HG02973 (cell line): ENCODE measurements at regions not wholly inside any gene's neighbourhood (a gene's known extent, or its start where the extent isn't known, plus 50 kb on each side); places are given as distances from the start of the nearest gene placed in this dataset.

ENCODE experiments used
- ATAC-seq: cut with Tn5 transposase; IDR thresholded peaks from one replicate; pipeline ENCODE4 v1.9.1; 2021; ENCODE audit warnings: moderate library complexity; ENCODE audit not compliant: unreplicated experiment

DNA sequence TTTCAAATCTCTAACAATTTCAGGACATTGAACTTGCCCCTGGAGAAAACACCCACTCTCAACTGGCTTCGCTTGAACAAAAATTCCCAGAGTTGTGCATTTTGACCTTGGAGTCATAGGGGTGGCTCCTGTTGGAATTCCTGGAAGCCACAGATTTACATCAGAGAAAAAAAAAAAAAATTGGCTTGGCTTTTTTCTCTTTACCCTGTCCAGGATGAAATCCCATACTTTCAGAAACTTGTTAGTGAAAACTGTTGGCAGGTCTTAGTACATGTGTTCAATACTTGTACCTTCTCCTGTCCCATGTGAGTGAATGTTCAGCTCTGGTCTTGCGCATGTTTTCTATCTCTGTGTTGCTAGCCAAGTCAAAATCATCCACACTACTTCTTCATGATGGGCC is 228.8 kb downstream of the TGFB2 start:
- ATAC-seq = no peak

DNA sequence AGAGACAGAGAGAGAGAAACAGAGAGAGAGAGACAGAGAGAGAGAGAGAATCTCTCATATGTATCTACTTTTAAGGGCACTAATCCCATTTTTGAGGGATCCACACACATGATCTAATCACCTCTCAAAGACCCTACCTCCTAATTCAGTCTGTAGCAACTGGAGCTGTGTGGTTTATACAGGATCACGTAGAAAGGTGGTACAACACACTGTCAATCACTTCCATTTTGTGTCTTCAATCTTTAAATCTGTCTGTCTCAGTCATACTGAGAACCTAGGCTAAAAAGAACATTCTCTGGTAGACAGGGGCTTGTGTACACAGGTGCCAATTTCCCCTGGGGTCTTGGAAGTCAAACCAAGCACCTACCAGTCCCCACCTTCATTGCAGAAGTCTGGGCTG is 229.9 kb downstream of the TGFB2 start:
- no peak for ATAC-seq

DNA sequence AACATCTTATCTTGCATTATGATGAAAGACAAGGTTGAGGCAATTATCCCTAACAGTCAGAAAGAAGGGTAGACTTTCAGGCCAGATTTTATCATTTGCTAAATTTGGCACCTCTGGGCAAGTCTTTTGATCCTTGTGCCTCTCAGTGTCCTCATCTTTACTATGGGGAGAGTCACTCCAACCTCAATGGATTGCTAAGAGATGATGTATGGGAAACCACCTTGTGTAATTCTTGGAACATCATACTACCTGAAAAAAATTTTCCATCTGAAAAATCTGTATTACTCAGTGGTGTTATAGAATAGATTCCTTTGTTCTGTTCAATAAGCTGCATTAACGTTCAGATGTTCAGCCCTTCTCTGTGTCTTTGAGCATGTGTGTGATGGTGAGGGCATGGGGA is 230.7 kb downstream of the TGFB2 start:
- no peak for ATAC-seq

DNA sequence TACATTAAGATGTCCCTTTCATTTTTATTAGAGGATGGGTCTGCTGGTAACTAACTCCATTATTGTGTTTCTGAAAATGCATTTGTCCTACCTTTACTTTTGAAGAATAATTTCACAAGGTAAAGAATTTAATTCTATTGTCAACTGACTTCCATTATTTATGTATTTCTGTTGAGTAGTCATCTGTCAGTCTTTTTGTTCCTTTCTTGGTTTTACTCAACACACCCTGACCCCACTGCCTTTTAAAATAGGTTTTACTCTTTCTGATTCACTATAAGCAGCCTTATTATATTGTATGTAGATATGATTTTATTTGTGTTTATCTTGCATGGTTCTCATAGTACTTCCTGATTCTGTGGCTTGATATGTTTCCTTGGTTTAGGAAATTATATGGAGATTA is 237.5 kb downstream of the TGFB2 start:
- ATAC-seq = no peak

DNA sequence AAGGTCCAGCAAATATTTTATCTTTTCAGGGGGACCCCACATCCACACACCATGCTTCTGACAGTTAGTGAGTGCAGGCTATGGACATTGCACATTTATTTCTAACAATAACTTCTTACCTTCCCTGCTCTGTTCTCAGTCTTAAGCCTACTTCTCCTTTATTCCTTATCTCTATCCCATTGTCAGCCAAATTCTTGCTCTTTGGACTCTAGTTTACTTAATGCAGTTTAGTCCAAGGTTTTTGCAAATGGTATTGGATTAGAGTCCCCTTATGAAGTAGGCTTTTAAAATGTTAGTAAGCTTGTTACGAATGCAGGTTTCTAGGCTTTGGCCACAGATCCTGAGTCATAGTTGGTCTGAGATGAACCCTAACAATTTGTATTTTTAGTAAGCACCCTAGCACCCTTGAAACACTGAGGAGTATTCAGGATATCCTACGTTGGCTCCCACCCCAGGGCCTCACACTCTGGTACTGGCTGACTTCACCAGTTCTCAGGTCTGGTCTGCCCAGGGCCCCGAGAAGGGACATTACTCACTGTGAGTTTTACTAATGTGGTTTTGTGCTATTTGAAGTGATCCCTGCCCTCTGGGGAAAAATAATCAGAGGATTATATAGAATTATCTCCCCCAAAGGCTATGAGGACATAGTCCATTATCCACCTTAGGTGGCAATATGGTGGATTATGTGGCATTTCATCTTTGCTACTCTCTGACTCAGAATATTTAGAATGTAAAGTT is 239.5 kb downstream of the TGFB2 start:
- no peak for ATAC-seq

DNA sequence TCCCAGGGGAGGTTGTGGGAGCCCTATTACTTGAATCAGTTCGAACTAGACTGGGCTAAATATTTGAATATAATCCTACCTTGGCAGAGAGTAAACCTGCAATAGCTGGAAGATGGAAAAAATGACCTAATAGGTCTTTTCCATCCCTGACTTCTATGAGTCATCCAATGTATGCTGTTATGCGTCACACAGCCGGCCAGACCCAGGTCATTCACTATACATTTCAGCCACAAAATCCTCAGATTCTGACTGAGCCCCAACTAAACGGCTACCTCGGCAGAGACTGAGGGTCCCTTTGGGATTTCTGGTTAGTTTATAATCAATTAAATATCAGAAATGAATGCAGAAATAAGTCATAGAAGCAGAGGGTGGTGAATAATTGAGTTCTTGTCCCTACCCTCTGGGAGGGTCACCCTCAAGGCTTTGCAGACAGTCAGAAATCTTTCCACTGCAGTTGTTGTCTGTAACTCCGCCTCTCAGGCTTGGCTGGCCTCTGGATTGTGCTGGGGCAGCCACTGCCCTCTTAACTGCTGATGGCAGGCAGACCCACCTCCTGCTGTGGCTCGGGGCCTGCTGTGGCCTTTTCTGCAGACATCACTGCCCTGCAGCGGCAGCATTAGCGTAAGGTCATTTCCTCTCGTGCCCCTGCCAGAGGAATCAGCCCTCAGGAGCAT is 240.5 kb downstream of the TGFB2 start:
- no peak for ATAC-seq

DNA sequence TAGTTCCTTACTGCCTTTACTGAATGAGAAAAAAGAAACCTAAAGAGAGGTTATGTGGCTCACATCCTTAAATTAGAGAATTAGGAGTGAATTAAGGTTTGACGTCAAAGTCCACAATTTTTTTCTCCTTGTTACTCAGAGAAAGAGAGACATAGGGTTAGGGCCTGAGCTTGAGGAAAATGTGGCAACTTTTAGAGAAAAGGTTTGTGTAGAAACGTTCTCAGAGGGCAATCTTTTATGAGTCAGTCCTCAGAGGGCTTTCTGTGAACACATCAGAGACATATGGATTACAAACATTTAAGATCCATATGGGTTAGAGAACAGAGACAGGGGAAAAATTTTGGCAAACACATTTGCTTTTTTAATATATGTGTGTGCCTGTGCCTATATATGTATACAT is 242.8 kb downstream of the TGFB2 start:
- no peak for ATAC-seq

DNA sequence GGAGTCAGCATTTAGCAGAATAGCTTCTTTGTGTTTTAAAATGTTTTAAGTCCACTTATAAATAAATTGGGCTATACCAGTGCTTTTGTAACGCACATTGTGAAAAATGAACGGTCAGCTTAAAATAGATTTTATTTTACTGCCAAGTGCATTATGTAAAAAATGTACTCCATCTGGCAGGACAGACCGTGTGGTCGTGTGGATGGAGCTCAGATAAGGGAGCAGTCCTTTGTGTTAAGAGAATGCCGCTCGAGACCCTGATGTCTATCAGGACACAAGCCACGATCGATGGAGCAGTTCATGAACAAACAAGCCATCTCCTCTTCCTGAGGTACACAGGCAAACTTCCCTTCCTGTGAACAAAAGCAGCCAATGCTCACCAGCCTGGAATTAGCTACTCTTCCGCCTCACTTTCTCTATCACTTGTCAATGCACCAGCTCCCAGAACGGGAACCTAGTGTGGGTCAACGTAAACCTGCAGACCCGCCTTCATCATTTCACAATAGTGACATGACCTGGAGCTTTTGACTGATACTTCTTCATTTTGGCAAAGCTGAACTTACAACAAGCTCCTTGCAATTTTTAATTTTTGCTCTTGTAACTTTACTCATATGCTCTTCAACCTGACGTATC is 243.5 kb downstream of the TGFB2 start:
- ATAC-seq = no peak

DNA sequence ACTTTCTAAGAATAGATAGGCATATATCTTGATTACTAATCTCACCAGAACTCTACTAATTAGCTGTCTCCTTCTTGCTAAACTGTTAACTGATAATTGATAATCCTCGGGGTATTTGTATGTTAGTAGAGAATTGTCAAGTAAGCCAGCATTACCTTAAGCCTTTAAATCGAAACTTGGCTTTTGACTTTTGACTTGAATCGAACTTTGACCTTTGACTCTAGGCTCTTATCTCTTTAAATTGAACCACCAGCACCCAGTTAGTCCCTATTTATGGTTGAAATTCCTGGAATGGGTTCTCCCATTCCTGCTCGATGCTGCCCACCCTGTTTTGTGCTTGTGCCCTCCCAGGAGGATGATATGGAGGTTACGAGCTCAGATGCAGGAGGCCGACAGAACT is 244.4 kb downstream of the TGFB2 start:
- ATAC-seq = no peak

DNA sequence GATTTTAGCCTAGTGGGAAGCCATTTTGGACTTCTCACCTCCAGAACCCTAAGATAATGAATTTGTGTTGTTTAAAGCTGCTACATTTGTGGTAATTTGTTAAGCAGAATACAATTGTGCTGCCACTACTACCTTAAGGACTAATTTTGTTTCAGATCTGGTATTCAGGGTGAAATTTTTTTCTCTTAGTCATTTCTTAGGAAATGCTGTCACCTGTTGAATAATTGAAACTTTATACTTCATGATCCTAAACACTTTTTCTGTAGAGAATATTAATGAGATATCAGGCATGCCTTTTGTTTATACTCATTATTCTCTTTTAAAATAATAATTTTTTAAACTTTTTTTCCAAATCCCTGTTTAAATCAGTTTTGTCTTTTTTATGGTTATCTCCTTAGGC is 246.8 kb downstream of the TGFB2 start:
- ATAC-seq = no peak

DNA sequence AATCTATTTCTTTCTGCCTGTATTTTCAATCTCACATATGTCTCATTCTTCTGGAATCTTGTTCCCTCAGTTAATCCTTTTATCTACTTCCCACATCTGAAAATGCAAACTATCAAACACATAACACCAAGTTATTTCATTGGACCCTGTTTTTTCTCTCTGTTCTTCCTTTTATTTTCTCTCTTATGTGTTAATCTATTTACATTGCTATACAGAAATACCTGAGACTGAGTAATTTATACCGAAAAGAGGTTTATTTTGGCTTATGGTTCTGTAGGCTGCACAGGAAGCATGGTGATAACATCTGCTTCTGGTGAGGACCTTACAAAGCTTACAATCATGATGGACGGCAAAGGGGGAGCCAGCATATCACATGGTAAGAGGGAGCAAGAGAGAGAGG is 247.6 kb downstream of the TGFB2 start:
- no peak for ATAC-seq

DNA sequence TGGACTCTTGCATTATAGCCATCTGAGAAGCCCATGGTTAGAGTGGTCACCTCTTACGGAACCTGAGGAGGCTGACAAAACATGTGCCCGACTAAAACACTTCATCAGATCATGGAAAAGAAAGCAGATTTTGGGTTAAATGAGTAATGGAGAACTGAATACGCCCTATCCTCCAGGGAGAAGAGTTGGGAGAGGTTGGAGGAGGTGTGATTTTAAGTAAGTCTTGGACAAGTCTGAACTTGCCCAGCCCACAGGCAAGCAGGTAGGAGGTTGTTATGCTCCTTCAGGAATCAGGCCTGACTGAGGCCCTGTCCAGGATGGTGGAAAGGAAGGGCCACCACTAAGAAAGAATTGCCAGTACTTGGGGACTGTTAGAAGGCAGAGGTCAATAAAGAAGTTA is 255.8 kb downstream of the TGFB2 start:
- ATAC-seq = no peak

DNA sequence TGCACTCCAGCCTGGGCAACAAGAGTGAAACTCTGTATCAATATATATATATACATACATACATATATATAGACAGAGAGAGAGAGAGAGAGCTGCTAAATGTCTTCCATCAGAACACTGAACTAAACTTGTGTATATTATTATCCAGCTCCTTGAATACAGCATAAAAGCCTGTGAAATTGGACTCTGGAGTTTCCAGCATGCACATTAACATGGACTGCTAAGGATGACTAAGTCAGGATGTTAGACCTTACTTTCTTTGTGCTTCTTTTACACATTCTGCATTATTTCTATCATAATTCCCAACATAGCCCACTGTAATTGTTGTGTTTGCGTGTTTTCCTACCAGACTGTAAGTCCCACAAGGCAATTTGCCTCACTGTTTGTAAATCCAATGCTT is 259.1 kb downstream of the TGFB2 start:
- ATAC-seq = no peak

DNA sequence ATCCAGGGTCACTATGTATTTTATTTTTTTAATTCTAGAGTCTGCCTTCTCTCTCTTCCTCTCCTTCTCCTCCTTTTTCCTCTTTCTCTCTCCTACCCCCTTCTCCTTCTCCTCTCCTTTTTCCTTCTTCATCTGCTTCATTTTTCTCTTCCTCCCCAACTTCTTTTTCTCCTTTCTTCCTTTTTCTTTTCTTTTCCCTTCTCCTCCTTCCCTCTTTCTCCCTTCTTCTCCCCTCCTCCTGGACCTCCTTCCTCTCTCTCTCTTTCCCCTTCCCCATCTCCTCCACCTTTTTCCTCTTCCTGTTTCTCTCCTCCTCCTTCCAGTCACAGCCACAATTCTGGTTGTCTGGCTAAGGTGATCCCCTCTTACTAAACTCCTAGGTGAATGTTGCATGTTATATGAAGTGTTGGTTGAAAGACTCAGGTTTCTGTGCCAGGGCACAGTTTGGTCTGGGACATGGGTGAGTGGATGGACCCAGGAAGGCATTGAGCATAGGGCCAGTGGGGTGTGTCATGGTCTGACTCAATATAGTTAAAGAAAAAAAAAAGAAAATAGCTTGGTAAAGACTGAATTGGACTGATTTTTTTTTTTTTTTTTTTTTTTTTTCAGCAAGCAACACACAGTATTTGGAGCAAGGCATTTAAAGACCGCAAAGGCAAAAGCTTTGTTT is 266.9 kb downstream of the TGFB2 start:
- no peak for ATAC-seq

DNA sequence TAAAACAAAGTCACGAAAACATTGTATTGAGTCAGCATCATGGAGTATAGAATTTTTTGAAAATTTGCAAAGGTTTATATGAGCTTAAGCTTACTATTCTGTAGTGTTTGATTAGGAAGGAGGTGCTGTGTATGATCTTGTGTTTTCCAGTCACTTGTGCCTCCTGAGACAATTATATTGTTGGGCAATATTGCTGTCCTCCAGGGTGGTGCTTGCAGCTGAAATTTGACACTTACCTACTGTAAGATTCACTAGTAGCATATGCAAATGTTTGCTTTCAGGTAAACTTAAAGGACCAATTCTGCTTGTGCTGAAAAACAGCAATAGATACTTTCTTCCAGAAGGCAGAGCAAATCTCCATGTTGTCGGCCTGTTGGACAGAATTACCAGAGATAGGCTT is 268.0 kb downstream of the TGFB2 start:
- no peak for ATAC-seq

DNA sequence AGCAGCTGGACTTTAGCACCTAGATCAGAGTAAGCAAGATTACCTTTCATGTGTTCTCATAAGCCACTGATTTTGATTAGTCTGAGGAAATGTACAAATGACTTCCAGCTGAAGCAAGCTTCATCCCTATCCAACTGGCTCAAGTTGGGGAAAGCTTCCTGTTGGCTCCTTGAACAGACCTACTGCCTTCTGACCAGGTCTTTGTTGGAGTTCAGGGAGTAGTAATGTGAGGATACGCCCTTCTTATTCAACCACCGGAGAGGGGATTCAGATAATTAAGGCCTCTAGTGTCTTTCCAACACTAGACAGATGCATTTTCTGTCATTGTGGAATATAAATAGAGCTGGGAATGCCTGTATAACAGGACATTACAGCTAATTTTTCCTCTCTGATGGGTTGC is 268.9 kb downstream of the TGFB2 start:
- ATAC-seq = no peak

DNA sequence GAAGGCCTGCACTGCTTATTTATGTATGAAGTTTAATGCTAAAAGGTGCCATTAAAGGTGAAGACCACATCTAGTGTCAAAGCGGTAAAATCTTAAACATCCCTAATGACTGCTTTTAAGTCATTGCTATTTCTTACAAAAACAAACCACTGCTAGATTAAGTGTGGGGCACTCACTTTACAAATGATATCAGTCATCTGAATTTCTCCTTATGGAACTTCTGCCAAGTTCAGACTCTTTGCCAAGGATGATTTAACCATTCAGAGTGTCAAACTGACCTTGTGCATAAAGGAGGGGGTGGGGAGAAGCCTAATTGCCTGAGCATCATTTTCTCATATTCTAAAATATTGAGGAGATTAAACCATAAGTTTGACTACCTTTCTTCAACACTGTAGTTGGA is 271.5 kb downstream of the TGFB2 start:
- no peak for ATAC-seq

DNA sequence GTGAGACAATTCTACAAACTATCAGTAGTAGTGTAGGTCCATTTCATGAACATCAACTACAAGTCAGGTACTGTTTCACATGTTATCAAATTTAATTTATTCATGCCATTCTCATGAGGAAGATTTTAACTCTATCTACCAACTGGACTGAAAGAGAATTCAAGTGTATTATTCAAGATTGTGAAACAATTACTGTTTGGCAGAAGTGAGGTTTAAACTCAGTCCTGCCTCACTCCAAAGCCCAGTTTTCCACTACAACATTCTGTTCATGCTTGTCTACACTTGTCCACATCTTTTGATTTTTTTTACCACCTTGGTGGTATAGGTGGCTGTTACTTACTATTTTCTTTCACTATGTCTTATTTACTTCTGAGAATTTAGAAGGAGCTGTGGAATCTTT is 272.9 kb downstream of the TGFB2 start:
- no peak for ATAC-seq

DNA sequence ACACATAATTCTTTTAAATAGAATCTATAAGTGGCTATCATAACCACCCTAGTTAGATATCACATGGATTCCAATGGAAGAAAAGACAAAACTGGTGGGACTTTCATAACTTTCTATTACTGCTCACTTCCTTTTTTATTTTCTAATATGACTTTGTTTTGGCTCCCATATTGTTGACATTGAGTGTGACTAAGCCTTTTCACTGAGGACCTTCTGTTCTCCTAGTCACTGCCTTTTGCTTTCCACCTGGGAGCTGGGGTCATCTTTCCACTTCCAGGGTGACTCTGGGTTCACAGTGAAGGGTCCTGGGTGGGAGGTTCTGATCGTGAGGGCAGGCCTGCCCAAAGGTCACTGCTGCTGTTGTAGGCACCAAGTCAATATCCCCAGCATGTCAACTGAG is 275.8 kb downstream of the TGFB2 start:
- ATAC-seq = no peak

DNA sequence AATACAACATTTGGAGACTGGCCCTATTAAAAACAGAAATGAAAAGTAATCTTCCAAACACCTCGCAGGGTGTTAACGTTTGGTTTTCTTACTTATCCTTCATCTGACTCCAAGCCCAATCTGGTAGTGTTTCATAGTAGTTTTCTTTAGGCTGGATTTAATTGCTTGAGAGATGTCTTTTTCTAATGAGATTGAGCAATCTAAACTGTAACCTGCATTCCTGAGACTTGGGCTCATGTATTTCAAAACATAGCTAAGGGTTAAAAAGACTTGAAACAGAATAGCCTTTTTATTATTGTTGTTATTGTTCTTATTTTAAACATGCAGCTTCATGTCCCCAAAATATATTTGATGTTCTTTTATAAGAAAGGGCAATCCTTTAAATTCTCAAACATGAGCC is 278.9 kb downstream of the TGFB2 start:
- no peak for ATAC-seq

DNA sequence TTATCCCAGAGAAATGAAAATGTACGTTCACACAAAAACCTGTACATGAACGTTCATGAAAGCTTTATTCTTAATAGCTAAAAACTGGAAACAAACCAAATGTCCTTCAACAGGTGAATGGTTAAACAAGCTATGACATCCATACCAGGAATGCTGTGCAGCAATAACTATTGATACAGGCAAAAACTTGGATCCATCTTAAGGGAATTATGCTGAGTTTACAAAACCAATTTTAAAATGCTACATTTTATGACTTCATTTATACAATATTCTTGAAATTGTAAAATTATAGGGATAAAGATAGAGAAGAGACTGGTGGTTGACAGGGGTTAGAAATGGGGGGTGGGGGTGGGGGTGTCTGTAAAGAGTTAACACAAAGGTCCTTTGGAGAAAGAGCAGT is 280.3 kb downstream of the TGFB2 start:
- no peak for ATAC-seq
